Nephron progenitor cell (in vitro differentiated cells): ENCODE measurements at regions not wholly inside any gene's neighbourhood (a gene's known extent, or its start where the extent isn't known, plus 50 kb on each side); places are given as distances from the start of the nearest gene placed in this dataset.

Experiments
- DNase-seq: peaks from one replicate; pipeline ENCODE4 v3.0.0; 2021
- H3K27ac Mint-ChIP-seq: 2 replicates; pipeline ENCODE4 v1.8.0; 2021; ENCODE audit warnings: mild to moderate bottlenecking, moderate library complexity, mixed read lengths
- H3K27me3 Mint-ChIP-seq: 2 replicates; pipeline ENCODE4 v1.8.0; 2021; ENCODE audit warnings: mild to moderate bottlenecking, low read depth, mixed read lengths; ENCODE audit not compliant: poor library complexity
- H3K36me3 Mint-ChIP-seq: 2 replicates; pipeline ENCODE4 v1.8.0; 2021; ENCODE audit warnings: low read depth, mixed read lengths
- H3K4me1 Mint-ChIP-seq: 2 replicates; pipeline ENCODE4 v1.8.0; 2021; ENCODE audit warnings: mixed read lengths
- H3K4me3 Mint-ChIP-seq: 2 replicates; pipeline ENCODE4 v1.8.0; 2021; ENCODE audit warnings: mild to moderate bottlenecking, moderate library complexity, mixed read lengths
- H3K9me3 Mint-ChIP-seq: 2 replicates; pipeline ENCODE4 v1.8.0; 2021; ENCODE audit warnings: mild to moderate bottlenecking, moderate library complexity, mixed read lengths
- CTCF ChIP-seq: fragments of 200-600 bp; sonication (generic); IDR thresholded peaks from 2 replicates; pipeline ENCODE4 v1.5.0; 2021; ENCODE audit warnings: antibody characterized with exemption

GRCh38 chr3:45332493-45332892 is 55.9 kb upstream of the LARS2 start:
- DNase-seq, result no peak
- H3K36me3 Mint-ChIP-seq, result no peaks in the 10 kb centered on the region
- H3K4me1 Mint-ChIP-seq, result peaks cover 5% of the 10 kb centered on the region
- peaks cover 33% of the 10 kb centered on the region for H3K27me3 Mint-ChIP-seq
- H3K27ac Mint-ChIP-seq, result no peak overlapping the region
- no peak for TF ChIP-seq CTCF
- no peak overlapping the region for H3K4me3 Mint-ChIP-seq
- H3K9me3 Mint-ChIP-seq, result no peaks in the 10 kb centered on the region

GRCh38 chr3:45332901-45333407 is 55.4 kb upstream of the LARS2 start:
- no peak for DNase-seq
- no peak for TF ChIP-seq CTCF
- Mint-ChIP-seq H3K27ac (no peak overlapping the region), H3K4me1 (peaks cover 5% of the 10 kb centered on the region), H3K36me3 (no peaks in the 10 kb centered on the region), H3K4me3 (no peak overlapping the region), H3K9me3 (no peaks in the 10 kb centered on the region), H3K27me3 (peaks cover 36% of the 10 kb centered on the region)

GRCh38 chr3:45333549-45333948 is 54.8 kb upstream of the LARS2 start:
- DNase-seq, result no peak
- Mint-ChIP-seq H3K4me1 (peaks cover 5% of the 10 kb centered on the region), H3K27me3 (peaks cover 42% of the 10 kb centered on the region), H3K27ac (no peak overlapping the region), H3K36me3 (no peaks in the 10 kb centered on the region), H3K4me3 (no peak overlapping the region), H3K9me3 (no peaks in the 10 kb centered on the region)
- no peak for TF ChIP-seq CTCF

- H3K9me3 Mint-ChIP-seq, result no peaks in the 10 kb centered on the region
- no peak overlapping the region for H3K4me3 Mint-ChIP-seq
- TF ChIP-seq CTCF, result no peak
- no peaks in the 10 kb centered on the region for H3K36me3 Mint-ChIP-seq
- peaks cover 47% of the 10 kb centered on the region for H3K27me3 Mint-ChIP-seq
- H3K27ac Mint-ChIP-seq, result peak overlapping the region; percentile 46
- no peaks in the 10 kb centered on the region for H3K4me1 Mint-ChIP-seq
- no peak for DNase-seq
Observed at GRCh38 chr3:45337839-45338470, 50.4 kb upstream of the LARS2 start.
